ENCODE measurements at regions not wholly inside any gene's neighbourhood (a gene's known extent, or its start where the extent isn't known, plus 50 kb on each side); places are given as distances from the start of the nearest gene placed in this dataset.

- no peak overlapping the region for H3K9ac ChIP-seq (ENCODE audit: low read length)
- no peaks in the 10 kb centered on the region for H3K9me2 ChIP-seq (ENCODE audit: low read depth, low read length)
- H3F3A ChIP-seq (ENCODE audit: insufficient read depth, low read length), result no peaks in the 10 kb centered on the region
- H3K36me3 ChIP-seq (ENCODE audit: insufficient read depth, low read length), result no peaks in the 10 kb centered on the region
- no peak overlapping the region for H3K4me3 ChIP-seq (ENCODE audit: low read depth, low read length, poor library complexity, severe bottlenecking)
- no peak overlapping the region for H3K27ac ChIP-seq (ENCODE audit: low read depth, low read length, poor library complexity, severe bottlenecking)
- H3K27me3 ChIP-seq (ENCODE audit: insufficient read depth, low read length), result no peaks in the 10 kb centered on the region
- H3K79me2 ChIP-seq (ENCODE audit: insufficient read depth, low read length), result no peaks in the 10 kb centered on the region
- H3K4me2 ChIP-seq (ENCODE audit: low read length), result no peak overlapping the region
- no peak overlapping the region for H2AFZ ChIP-seq (ENCODE audit: low read length)
- H3K9me3 ChIP-seq (ENCODE audit: low read length), result no peaks in the 10 kb centered on the region
- TF ChIP-seq EZH2 (IDR thresholded peaks at IDR 0.05; ENCODE audit: borderline replicate concordance, low read length) (no peak), CTCF (IDR thresholded peaks at IDR 0.05; ENCODE audit: low read length) (no peak)
- H3K4me1 ChIP-seq (ENCODE audit: insufficient read depth, low read length, severe bottlenecking), result no peaks in the 10 kb centered on the region
- no peaks in the 10 kb centered on the region for H4K20me1 ChIP-seq (ENCODE audit: insufficient read depth, low read length)
These were observed 57.8 kb downstream of the SPATA19 start for GRCh38 chr11:133787379-133788141.

DNA sequence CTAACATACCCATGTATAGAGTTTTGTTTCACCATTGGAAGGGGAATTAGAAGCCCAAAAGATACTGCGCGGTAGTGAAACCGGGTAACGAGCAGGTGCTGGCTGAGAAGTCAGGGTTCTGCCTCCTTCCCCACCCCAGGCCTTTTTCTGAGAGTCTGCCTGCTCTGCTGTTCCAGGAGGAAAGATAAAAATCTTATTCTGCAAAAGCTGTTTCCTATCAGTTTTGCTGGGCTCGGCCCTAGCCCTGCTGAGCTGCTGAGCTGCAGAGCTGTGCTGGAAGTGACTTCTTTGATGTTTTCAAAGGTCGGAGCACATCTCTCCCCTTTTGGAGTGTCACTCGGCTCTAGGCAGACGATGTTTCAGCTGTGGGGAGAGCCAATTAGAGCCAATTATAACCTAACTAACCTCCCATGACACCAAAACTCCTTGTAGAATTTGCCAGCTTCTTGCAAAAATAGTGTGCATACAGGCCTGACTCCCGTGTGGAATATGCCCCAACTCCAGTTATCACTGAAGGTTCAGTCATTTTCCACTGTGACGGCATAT is 59.4 kb downstream of the SPATA19 start:
- Histone ChIP-seq H2AFZ (ENCODE audit: low read length) (no peak overlapping the region), H3K4me3 (ENCODE audit: low read depth, low read length, poor library complexity, severe bottlenecking) (no peak overlapping the region), H3K9me2 (ENCODE audit: low read depth, low read length) (no peaks in the 10 kb centered on the region), H3K27ac (ENCODE audit: low read depth, low read length, poor library complexity, severe bottlenecking) (no peak overlapping the region), H3K79me2 (ENCODE audit: insufficient read depth, low read length) (no peaks in the 10 kb centered on the region), H3K27me3 (ENCODE audit: insufficient read depth, low read length) (no peaks in the 10 kb centered on the region), H3K36me3 (ENCODE audit: insufficient read depth, low read length) (no peaks in the 10 kb centered on the region), H3K9ac (ENCODE audit: low read length) (no peak overlapping the region), H4K20me1 (ENCODE audit: insufficient read depth, low read length) (no peaks in the 10 kb centered on the region), H3K4me1 (ENCODE audit: insufficient read depth, low read length, severe bottlenecking) (no peaks in the 10 kb centered on the region), H3F3A (ENCODE audit: insufficient read depth, low read length) (no peaks in the 10 kb centered on the region), H3K9me3 (ENCODE audit: low read length) (no peaks in the 10 kb centered on the region), H3K4me2 (ENCODE audit: low read length) (no peak overlapping the region)
- TF ChIP-seq EZH2 (IDR thresholded peaks at IDR 0.05; ENCODE audit: borderline replicate concordance, low read length), result no peak

GRCh38 chr11:133784359-133784758 is 61.0 kb downstream of the SPATA19 start:
- TF ChIP-seq CTCF (IDR thresholded peaks at IDR 0.05; ENCODE audit: low read length), result no peak
- TF ChIP-seq EZH2 (IDR thresholded peaks at IDR 0.05; ENCODE audit: borderline replicate concordance, low read length), result no peak
- no peaks in the 10 kb centered on the region for H3K9me3 ChIP-seq (ENCODE audit: low read length)
- H3K9me2 ChIP-seq (ENCODE audit: low read depth, low read length), result no peaks in the 10 kb centered on the region
- no peak overlapping the region for H3K27ac ChIP-seq (ENCODE audit: low read depth, low read length, poor library complexity, severe bottlenecking)
- no peak overlapping the region for H3K4me2 ChIP-seq (ENCODE audit: low read length)
- H3K36me3 ChIP-seq (ENCODE audit: insufficient read depth, low read length), result no peaks in the 10 kb centered on the region
- H3K9ac ChIP-seq (ENCODE audit: low read length), result no peak overlapping the region
- H3K4me3 ChIP-seq (ENCODE audit: low read depth, low read length, poor library complexity, severe bottlenecking), result no peak overlapping the region
- no peaks in the 10 kb centered on the region for H3K4me1 ChIP-seq (ENCODE audit: insufficient read depth, low read length, severe bottlenecking)
- H3K27me3 ChIP-seq (ENCODE audit: insufficient read depth, low read length), result no peaks in the 10 kb centered on the region
- no peaks in the 10 kb centered on the region for H3F3A ChIP-seq (ENCODE audit: insufficient read depth, low read length)
- no peaks in the 10 kb centered on the region for H4K20me1 ChIP-seq (ENCODE audit: insufficient read depth, low read length)
- no peaks in the 10 kb centered on the region for H3K79me2 ChIP-seq (ENCODE audit: insufficient read depth, low read length)
- no peak overlapping the region for H2AFZ ChIP-seq (ENCODE audit: low read length)
